HepG2 (cell line): ENCODE measurements at regions not wholly inside any gene's neighbourhood (a gene's known extent, or its start where the extent isn't known, plus 50 kb on each side); places are given as distances from the start of the nearest gene placed in this dataset.

Source experiments
- ATAC-seq: fragments of 200-7000 bp; cut with Tn5 transposase; 3 replicates; pipeline ENCODE4 v1.9.1; 2020; ENCODE audit warnings: mild to moderate bottlenecking, moderate library complexity
- BruUV-seq: library from RNA; stranded (reverse); fragments of 400-500 nt; replicated peaks from 2 replicates; lab custom pipeline; 2021; lab: Mats Ljungman, UMichigan
- CTCF ChIA-PET: fragments of 300-600 bp; formaldehyde crosslinking; extraction: SDS; loops from one replicate; lab custom pipeline; 2021; ENCODE audit warnings: low total read pairs, inconsistent platforms, low intra/inter-chr PET ratio; lab: Yijun Ruan, JAX
- POLR2A ChIA-PET: fragments of 350-600 bp; sonication (Branson Sonifier 250); formaldehyde crosslinking; loops from one replicate; lab custom pipeline; 2020; ENCODE audit warnings: antibody characterized with exemption, inconsistent platforms; lab: Yijun Ruan, JAX
- DNase-seq: peaks from one replicate; pipeline ENCODE4 v3.0.0-alpha.2; 2015; ENCODE audit warnings: low spot score
- FAIRE-seq: peaks from 3 replicates; lab custom pipeline; 2011; peaks lifted over from hg19 to GRCh38; lab: Jason Lieb, UNC
- H2AFZ ChIP-seq: one replicate; pipeline ENCODE4 v1.6.1; 2011; ENCODE audit warnings: low read length, inconsistent platforms
- H3K27ac ChIP-seq: fragments of 300-600 bp; 3 replicates; pipeline ENCODE4 v1.8.0; 2011; ENCODE audit warnings: mixed run types, mild to moderate bottlenecking, mixed read lengths, low read length, inconsistent platforms; ENCODE audit not compliant: insufficient read depth; ENCODE audit errors: extremely low read length
- H3K27me3 ChIP-seq, 2 experiments: fragments of 200-600 bp in 1 of 2; 2 replicates in 1 of 2; 3 replicates in 1 of 2; pipeline versions ENCODE4 v1.6.0 to v1.8.0; 2011; ENCODE audit warnings: low read length in 2 of 2, mild to moderate bottlenecking in 2 of 2, moderate library complexity in 2 of 2, inconsistent platforms in 1 of 2; ENCODE audit not compliant: insufficient read depth in 2 of 2, control insufficient read depth in 1 of 2
- H3K36me3 ChIP-seq, 2 experiments: fragments of 200-600 bp in 1 of 2; replicated peaks in 1 of 2; 2 replicates in 1 of 2; 3 replicates in 1 of 2; pipeline versions ENCODE4 v1.5.1 to v1.8.0; 2011; ENCODE audit warnings: low read length in 2 of 2, inconsistent platforms in 1 of 2; ENCODE audit not compliant: insufficient read depth in 2 of 2, control insufficient read depth in 1 of 2
- H3K4me1 ChIP-seq: 2 replicates; pipeline ENCODE4 v1.5.1; 2012; ENCODE audit warnings: low read length, inconsistent platforms; ENCODE audit not compliant: insufficient read depth
- H3K4me2 ChIP-seq: 2 replicates; pipeline ENCODE4 v1.6.0; 2011; ENCODE audit warnings: low read depth, low read length, inconsistent platforms
- H3K4me3 ChIP-seq, 3 experiments: fragments of 200-600 bp in 1 of 3; sonication (generic), shearing (Covaris generic) in 1 of 3; replicated peaks in 1 of 3; 2 replicates each; pipeline ENCODE4 v1.5.1; 2011 to 2016; ENCODE audit warnings: low read length in 3 of 3, inconsistent platforms in 2 of 3, low read depth in 2 of 3, mild to moderate bottlenecking in 2 of 3, control low read depth in 1 of 3, mixed read lengths in 1 of 3; ENCODE audit not compliant: insufficient read depth in 1 of 3
- H3K79me2 ChIP-seq: one replicate; pipeline ENCODE4 v1.6.1; 2011; ENCODE audit warnings: low read length, inconsistent platforms; ENCODE audit not compliant: insufficient read depth
- H3K9ac ChIP-seq: 2 replicates; pipeline ENCODE4 v1.6.0; 2011; ENCODE audit warnings: mild to moderate bottlenecking, low read depth, low read length, inconsistent platforms; ENCODE audit not compliant: insufficient read depth
- H3K9me3 ChIP-seq: 2 replicates; pipeline ENCODE4 v1.5.1; 2012; ENCODE audit warnings: mild to moderate bottlenecking, low read length
- H4K20me1 ChIP-seq: 2 replicates; pipeline ENCODE4 v1.6.0; 2011; ENCODE audit warnings: inconsistent platforms, mild to moderate bottlenecking, low read length, moderate library complexity; ENCODE audit not compliant: insufficient read depth
- HNRNPL ChIP-seq: fragments of 200-400 bp; formaldehyde crosslinking; IDR thresholded peaks from 2 replicates; pipeline ENCODE4 v1.6.1; 2017; ENCODE audit warnings: mild to moderate bottlenecking, low read depth, low read length
- HOXA7 ChIP-seq: sonication (generic); formaldehyde crosslinking; IDR thresholded peaks from 2 replicates; pipeline ENCODE4 v1.8.1; 2022; ENCODE audit warnings: mild to moderate bottlenecking, missing genetic modification reagents, moderate library complexity
- MBNL3 ChIP-seq: fragments of 250-450 bp; sonication (Bioruptor Pico); conservative IDR thresholded peaks from 2 replicates; pipeline ENCODE4 v1.8.0; 2022; ENCODE audit warnings: mild to moderate bottlenecking, inconsistent platforms
- MXD1 ChIP-seq: sonication (generic); formaldehyde crosslinking; IDR thresholded peaks from 2 replicates; pipeline ENCODE4 v1.4.0; 2020; ENCODE audit warnings: mild to moderate bottlenecking, missing genetic modification reagents
- NCOA5 ChIP-seq: sonication (generic); formaldehyde crosslinking; IDR thresholded peaks from 2 replicates; pipeline ENCODE4 v1.4.0; 2020; ENCODE audit warnings: missing genetic modification reagents
- RFXAP ChIP-seq: sonication (generic); formaldehyde crosslinking; IDR thresholded peaks from 2 replicates; pipeline ENCODE4 v1.4.0; 2020; ENCODE audit warnings: missing genetic modification reagents, borderline replicate concordance
- SIX4 ChIP-seq: sonication (generic); formaldehyde crosslinking; IDR thresholded peaks from 2 replicates; pipeline ENCODE4 v1.4.0; 2020; ENCODE audit warnings: missing genetic modification reagents
- SMARCC2 ChIP-seq: fragments of 450-650 bp; IDR thresholded peaks from 2 replicates; pipeline ENCODE4 v1.6.1; 2017; ENCODE audit warnings: antibody characterized with exemption, mild to moderate bottlenecking
- ZBTB26 ChIP-seq: IDR thresholded peaks from 2 replicates; pipeline ENCODE4 v1.6.1; 2016; ENCODE audit warnings: missing compliant biosample characterization, missing genetic modification reagents, borderline replicate concordance
- ZNF720 ChIP-seq: sonication (generic); formaldehyde crosslinking; IDR thresholded peaks from 2 replicates; pipeline ENCODE4 v1.4.0; 2020; ENCODE audit warnings: missing genetic modification reagents
- WGBS: methylation state at CpG from one replicate; pipeline ENCODE4 v1.1.6; 2017; ENCODE audit warnings: low lambda C conversion rate; 5-methylcytosine and 5-hydroxymethylcytosine counted together
- in situ Hi-C: cut with HindIII; loops from 2 replicates; pipeline ENCODE4 v1.10.0; 2017; ENCODE audit warnings: low pct_unique_long_range_greater_than_20kb; ENCODE audit not compliant: extremely low pct_ligation_motif_present
- intact Hi-C: fragments of 100-400 bp; cut with micrococcal nuclease; formaldehyde crosslinking; loops from one replicate; pipeline ENCODE4 v1.10.0; 2022; ENCODE audit not compliant: unreplicated experiment
- TF ChIP-seq, protein P1 (sequence below): sonication (generic); formaldehyde crosslinking; IDR thresholded peaks from 2 replicates; pipeline ENCODE4 v1.9.0; 2021; ENCODE audit warnings: missing genetic modification reagents, borderline replicate concordance
- TF ChIP-seq, protein P2 (sequence below): sonication (generic); formaldehyde crosslinking; IDR thresholded peaks from 2 replicates; pipeline ENCODE4 v1.8.0; 2022; ENCODE audit warnings: missing genetic modification reagents, mild to moderate bottlenecking, inconsistent platforms, borderline replicate concordance
- TF ChIP-seq, protein P3 (sequence below): sonication (generic); formaldehyde crosslinking; IDR thresholded peaks from 2 replicates; pipeline ENCODE4 v1.4.0; 2020; ENCODE audit warnings: missing genetic modification reagents, borderline replicate concordance

DNA sequence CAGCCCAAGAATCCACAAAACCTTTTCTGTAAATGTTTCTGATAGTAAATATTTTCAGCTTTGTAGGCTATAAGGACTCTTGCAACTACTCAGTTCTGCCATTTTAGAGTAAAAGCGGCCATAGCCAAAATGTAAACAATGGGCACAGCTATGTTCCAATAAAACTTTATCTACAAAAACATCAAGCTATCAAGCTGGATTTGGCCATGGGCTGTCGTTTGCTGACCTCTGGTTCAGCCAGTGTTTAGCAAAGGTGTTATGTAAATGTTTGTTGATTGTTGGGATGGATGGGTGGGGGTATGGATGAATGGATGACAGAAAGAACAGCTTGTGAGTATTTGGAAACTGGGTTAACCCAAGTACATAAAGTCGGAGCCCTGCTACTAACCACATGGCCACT, 111.1 kb upstream of the VRK1 start:
- Histone ChIP-seq H4K20me1 (no peaks in the 10 kb centered on the region), H3K4me1 (no peaks in the 10 kb centered on the region), H3K27ac (no peak overlapping the region), H3K79me2 (no peaks in the 10 kb centered on the region), H3K4me3 (no peak overlapping the region), H3K36me3 (no peaks in the 10 kb centered on the region), H2AFZ (no peak overlapping the region), H3K27me3 (peaks cover 0 to 4% of the 10 kb centered on the region in 2 experiments; a peak in 1 of 5 replicates), H3K9me3 (no peaks in the 10 kb centered on the region)
- ATAC-seq, result no peak
- WGBS, result 4% methylated on average over 3 of the region's 3 CpGs
- no peak for FAIRE-seq
- intact Hi-C loops (no loop called here), in situ Hi-C loops (no loop called here)
- no peak for DNase-seq
- CTCF ChIA-PET, result no interaction called here
- TF ChIP-seq SMARCC2, result no peak
- TF ChIP-seq HNRNPL, result no peak
- TF ChIP-seq MBNL3, result no peak
- TF ChIP-seq ZBTB26, result no peak
- TF ChIP-seq, protein P1, sequence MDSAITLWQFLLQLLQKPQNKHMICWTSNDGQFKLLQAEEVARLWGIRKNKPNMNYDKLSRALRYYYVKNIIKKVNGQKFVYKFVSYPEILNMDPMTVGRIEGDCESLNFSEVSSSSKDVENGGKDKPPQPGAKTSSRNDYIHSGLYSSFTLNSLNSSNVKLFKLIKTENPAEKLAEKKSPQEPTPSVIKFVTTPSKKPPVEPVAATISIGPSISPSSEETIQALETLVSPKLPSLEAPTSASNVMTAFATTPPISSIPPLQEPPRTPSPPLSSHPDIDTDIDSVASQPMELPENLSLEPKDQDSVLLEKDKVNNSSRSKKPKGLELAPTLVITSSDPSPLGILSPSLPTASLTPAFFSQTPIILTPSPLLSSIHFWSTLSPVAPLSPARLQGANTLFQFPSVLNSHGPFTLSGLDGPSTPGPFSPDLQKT (CRISPR knock-in tag), result no peak
- TF ChIP-seq, all 625 proteins: peak for 0
- BruUV-seq, result no TSS peak
- Histone ChIP-seq H3K9ac (no peak overlapping the region), H3K4me2 (no peak overlapping the region)
- POLR2A ChIA-PET, result no interaction called here

DNA sequence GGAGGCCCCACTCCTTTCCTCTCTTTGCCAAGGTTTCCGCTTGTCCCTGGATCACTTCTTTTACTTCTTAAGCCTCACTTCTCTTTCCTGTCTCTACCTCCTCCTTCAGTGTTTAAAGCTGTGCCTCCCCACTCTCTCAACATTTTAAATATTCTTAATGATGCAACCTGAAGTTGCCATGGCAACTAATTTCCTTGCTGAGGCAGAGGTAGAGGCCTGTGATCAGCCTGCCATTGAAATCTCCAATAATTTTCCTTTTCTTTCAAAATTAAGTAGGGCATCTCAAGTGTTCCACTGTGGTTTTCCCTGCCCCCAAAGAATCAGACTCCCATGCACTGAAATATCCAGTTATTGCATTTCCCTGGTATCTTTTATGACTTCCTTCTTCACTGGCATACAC, 108.6 kb upstream of the VRK1 start:
- intact Hi-C loops (no loop called here), in situ Hi-C loops (no loop called here)
- Histone ChIP-seq H3K9me3 (no peaks in the 10 kb centered on the region), H3K36me3 (no peaks in the 10 kb centered on the region), H2AFZ (no peak overlapping the region), H3K9ac (no peak overlapping the region), H3K4me1 (no peaks in the 10 kb centered on the region), H3K79me2 (no peaks in the 10 kb centered on the region), H3K4me3 (no peak overlapping the region), H3K27ac (no peak overlapping the region), H4K20me1 (no peaks in the 10 kb centered on the region), H3K27me3 (peaks cover 0 to 4% of the 10 kb centered on the region in 2 experiments; a peak in 1 of 5 replicates), H3K4me2 (no peak overlapping the region)
- ChIA-PET CTCF (no interaction called here), POLR2A (no interaction called here)
- FAIRE-seq (no peak), ATAC-seq (no peak), DNase-seq (no peak)
- WGBS, result 0% methylated on average over 1 of the region's 1 CpG
- BruUV-seq, result no TSS peak
- TF ChIP-seq MXD1 (CRISPR knock-in tag) (no peak), ZNF720 (CRISPR knock-in tag) (no peak), HOXA7 (CRISPR knock-in tag) (no peak), RFXAP (CRISPR knock-in tag) (no peak), SIX4 (no peak), NCOA5 (CRISPR knock-in tag) (no peak)
- TF ChIP-seq, protein P2, sequence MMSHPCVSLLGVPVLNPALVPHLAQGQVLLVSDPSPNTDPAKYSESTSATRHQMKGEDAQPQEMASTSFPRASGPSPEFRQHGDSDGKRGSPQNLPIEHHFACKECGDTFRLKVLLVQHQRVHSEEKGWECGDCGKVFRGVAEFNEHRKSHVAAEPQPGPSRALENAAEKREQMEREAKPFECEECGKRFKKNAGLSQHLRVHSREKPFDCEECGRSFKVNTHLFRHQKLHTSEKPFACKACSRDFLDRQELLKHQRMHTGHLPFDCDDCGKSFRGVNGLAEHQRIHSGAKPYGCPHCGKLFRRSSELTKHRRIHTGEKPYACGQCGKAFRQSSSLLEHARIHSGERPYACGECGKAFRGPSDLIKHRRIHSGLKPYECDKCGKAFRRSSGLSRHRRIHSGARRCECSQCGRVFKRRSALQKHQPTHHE (CRISPR knock-in tag), result no peak
- TF ChIP-seq, protein P3, sequence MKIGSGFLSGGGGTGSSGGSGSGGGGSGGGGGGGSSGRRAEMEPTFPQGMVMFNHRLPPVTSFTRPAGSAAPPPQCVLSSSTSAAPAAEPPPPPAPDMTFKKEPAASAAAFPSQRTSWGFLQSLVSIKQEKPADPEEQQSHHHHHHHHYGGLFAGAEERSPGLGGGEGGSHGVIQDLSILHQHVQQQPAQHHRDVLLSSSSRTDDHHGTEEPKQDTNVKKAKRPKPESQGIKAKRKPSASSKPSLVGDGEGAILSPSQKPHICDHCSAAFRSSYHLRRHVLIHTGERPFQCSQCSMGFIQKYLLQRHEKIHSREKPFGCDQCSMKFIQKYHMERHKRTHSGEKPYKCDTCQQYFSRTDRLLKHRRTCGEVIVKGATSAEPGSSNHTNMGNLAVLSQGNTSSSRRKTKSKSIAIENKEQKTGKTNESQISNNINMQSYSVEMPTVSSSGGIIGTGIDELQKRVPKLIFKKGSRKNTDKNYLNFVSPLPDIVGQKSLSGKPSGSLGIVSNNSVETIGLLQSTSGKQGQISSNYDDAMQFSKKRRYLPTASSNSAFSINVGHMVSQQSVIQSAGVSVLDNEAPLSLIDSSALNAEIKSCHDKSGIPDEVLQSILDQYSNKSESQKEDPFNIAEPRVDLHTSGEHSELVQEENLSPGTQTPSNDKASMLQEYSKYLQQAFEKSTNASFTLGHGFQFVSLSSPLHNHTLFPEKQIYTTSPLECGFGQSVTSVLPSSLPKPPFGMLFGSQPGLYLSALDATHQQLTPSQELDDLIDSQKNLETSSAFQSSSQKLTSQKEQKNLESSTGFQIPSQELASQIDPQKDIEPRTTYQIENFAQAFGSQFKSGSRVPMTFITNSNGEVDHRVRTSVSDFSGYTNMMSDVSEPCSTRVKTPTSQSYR (CRISPR knock-in tag), result no peak
